ENCODE measurements at regions not wholly inside any gene's neighbourhood (a gene's known extent, or its start where the extent isn't known, plus 50 kb on each side); places are given as distances from the start of the nearest gene placed in this dataset.

DNA sequence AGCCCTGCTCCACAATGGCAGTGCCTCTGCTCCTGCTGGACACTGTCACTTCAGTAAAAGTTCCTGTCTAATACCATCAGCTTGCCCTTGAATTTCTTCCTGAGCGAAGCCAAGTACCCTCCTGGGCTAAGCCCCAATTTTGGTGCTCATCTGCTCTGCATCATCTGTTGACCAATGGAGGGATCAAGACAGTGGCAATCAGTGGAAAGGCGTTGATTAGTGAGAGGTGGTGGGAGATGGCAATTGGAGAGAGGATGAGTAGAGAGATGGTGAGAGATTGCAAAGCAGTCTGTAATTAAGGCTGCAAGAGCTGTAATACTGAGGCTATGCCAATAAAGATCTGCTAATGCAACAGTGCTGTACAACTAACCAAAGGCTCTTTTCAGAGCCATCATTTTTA is 299.4 kb upstream of the CDH2 start:
- Histone ChIP-seq H3K27ac (replicated peaks) (no peak overlapping the region), H3K27me3 (ENCODE audit: insufficient read depth, poor library complexity, severe bottlenecking) (no peaks in the 10 kb centered on the region), H3K4me3 (replicated peaks; ENCODE audit: insufficient read depth, low read length) (no peak overlapping the region)
- no peak for DNase-seq (ENCODE audit: low read depth in 1 of 2, low spot score in 1 of 2)
- TF ChIP-seq CTCF (IDR thresholded peaks at IDR 0.05; ENCODE audit: insufficient read depth, low read length) = no peak
- TF ChIP-seq GABPA (IDR thresholded peaks at IDR 0.05; ENCODE audit: low read depth) = no peak
- no peak for TF ChIP-seq SPI1 (IDR thresholded peaks at IDR 0.05; ENCODE audit: borderline replicate concordance, low read depth)
- no peak for TF ChIP-seq REST (IDR thresholded peaks at IDR 0.05; ENCODE audit: insufficient replicate concordance, low read depth)

DNA sequence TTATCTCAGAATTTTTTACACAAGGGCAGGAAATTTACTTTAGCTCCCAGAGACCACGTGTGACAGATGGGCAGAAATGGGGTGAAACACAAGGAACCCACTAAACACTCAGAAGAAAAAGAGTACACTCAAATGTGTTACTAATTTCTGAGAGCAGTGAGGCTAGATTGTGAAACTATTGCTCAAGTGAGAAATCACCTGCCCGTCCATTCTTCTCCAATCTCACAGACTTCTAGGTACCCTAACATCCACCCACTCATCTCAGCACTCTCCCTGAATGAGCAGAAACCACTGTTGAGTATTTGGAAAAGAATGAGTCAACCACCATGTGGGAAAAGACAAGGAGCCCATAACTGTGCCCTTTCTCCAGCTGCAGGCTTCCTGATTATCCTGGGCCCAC is 293.0 kb upstream of the CDH2 start:
- H3K4me3 ChIP-seq (replicated peaks; ENCODE audit: insufficient read depth, low read length) = no peak overlapping the region
- TF ChIP-seq GABPA (IDR thresholded peaks at IDR 0.05; ENCODE audit: low read depth) (no peak), SPI1 (IDR thresholded peaks at IDR 0.05; ENCODE audit: borderline replicate concordance, low read depth) (no peak), REST (IDR thresholded peaks at IDR 0.05; ENCODE audit: insufficient replicate concordance, low read depth) (no peak), POLR2AphosphoS5 (IDR thresholded peaks at IDR 0.05; ENCODE audit: low read depth) (no peak), CTCF (IDR thresholded peaks at IDR 0.05; ENCODE audit: insufficient read depth, low read length) (no peak)
- no peak overlapping the region for H3K27ac ChIP-seq (replicated peaks)
- no peaks in the 10 kb centered on the region for H3K27me3 ChIP-seq (ENCODE audit: insufficient read depth, poor library complexity, severe bottlenecking)
- no peak for DNase-seq (ENCODE audit: low read depth in 1 of 2, low spot score in 1 of 2)

DNA sequence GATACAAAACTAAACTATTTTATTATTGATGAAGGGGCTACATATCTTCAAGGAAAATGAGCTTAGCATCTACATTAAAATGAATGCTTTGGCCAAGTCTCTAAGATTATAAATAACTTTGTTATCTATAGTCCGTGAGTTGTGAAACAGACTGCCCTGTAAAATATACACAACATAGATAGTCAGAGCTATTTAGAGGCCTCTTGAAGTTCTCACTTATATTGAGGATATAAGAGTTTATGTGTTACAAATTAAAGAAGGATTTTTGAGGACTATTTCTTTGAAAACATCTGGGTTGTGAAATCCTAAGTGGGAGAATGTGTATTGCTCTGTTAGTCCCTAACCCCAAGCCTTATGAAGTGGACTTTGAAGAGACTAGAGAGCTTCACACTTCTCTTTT is 292.0 kb upstream of the CDH2 start:
- TF ChIP-seq GABPA (IDR thresholded peaks at IDR 0.05; ENCODE audit: low read depth) (no peak), POLR2AphosphoS5 (IDR thresholded peaks at IDR 0.05; ENCODE audit: low read depth) (no peak), REST (IDR thresholded peaks at IDR 0.05; ENCODE audit: insufficient replicate concordance, low read depth) (no peak), SPI1 (IDR thresholded peaks at IDR 0.05; ENCODE audit: borderline replicate concordance, low read depth) (no peak), CTCF (IDR thresholded peaks at IDR 0.05; ENCODE audit: insufficient read depth, low read length) (no peak)
- DNase-seq (ENCODE audit: low read depth in 1 of 2, low spot score in 1 of 2) = no peak
- H3K27ac ChIP-seq (replicated peaks) = no peak overlapping the region
- H3K27me3 ChIP-seq (ENCODE audit: insufficient read depth, poor library complexity, severe bottlenecking) = no peaks in the 10 kb centered on the region
- no peak overlapping the region for H3K4me3 ChIP-seq (replicated peaks; ENCODE audit: insufficient read depth, low read length)
